Karpas-422 (cell line): ENCODE measurements at regions not wholly inside any gene's neighbourhood (a gene's known extent, or its start where the extent isn't known, plus 50 kb on each side); places are given as distances from the start of the nearest gene placed in this dataset.

Experiments
- DNase-seq: peaks from one replicate; pipeline ENCODE4 v3.0.0-alpha.2; 2015
- H2AFZ ChIP-seq: fragments of 200-600 bp; sonication (generic); 2 replicates; pipeline ENCODE4 v1.6.1; 2014; ENCODE audit warnings: antibody characterized with exemption, low read length, mixed read lengths
- H3K27ac ChIP-seq: fragments of 200-600 bp; sonication (generic); 2 replicates; pipeline ENCODE4 v1.5.1; 2014; ENCODE audit warnings: mild to moderate bottlenecking, low read length, moderate library complexity
- H3K27me3 ChIP-seq: fragments of 200-600 bp; sonication (generic); 2 replicates; pipeline ENCODE4 v1.6.1; 2014; ENCODE audit warnings: low read length, mixed read lengths
- H3K36me3 ChIP-seq: fragments of 200-600 bp; sonication (generic); 2 replicates; pipeline ENCODE4 v1.6.1; 2014; ENCODE audit warnings: low read length, mixed read lengths; ENCODE audit not compliant: insufficient read depth
- H3K4me1 ChIP-seq: fragments of 200-600 bp; sonication (generic); 2 replicates; pipeline ENCODE4 v1.6.1; 2014; ENCODE audit warnings: mild to moderate bottlenecking, low read length, mixed read lengths
- H3K4me2 ChIP-seq: fragments of 200-600 bp; sonication (generic); 2 replicates; pipeline ENCODE4 v1.6.1; 2014; ENCODE audit warnings: low read length, low read depth, mild to moderate bottlenecking; ENCODE audit not compliant: poor library complexity, severe bottlenecking
- H3K4me3 ChIP-seq: fragments of 200-600 bp; sonication (generic); 2 replicates; pipeline ENCODE4 v1.5.1; 2014; ENCODE audit warnings: mild to moderate bottlenecking, antibody characterized with exemption, low read length, mixed read lengths
- H3K79me2 ChIP-seq: fragments of 200-600 bp; sonication (generic); 2 replicates; pipeline ENCODE4 v1.6.1; 2014; ENCODE audit warnings: mild to moderate bottlenecking, low read length, mixed read lengths
- H3K9ac ChIP-seq: fragments of 200-600 bp; sonication (generic); 2 replicates; pipeline ENCODE4 v1.6.0; 2014; ENCODE audit warnings: low read length
- H3K9me2 ChIP-seq: fragments of 200-600 bp; sonication (generic), shearing (Covaris generic); replicated peaks from 2 replicates; pipeline ENCODE4 v1.6.0; 2014; ENCODE audit warnings: mild to moderate bottlenecking, low read length, moderate library complexity; ENCODE audit not compliant: insufficient read depth
- H3K9me3 ChIP-seq: fragments of 300-700, 200-600 bp; sonication (generic); 2 replicates; pipeline ENCODE4 v1.6.1; 2014; ENCODE audit warnings: low read length, mixed read lengths
- H4K20me1 ChIP-seq: fragments of 200-600 bp; sonication (generic); 2 replicates; pipeline ENCODE4 v1.6.1; 2014; ENCODE audit warnings: mild to moderate bottlenecking, antibody characterized with exemption, low read length, low read depth; ENCODE audit not compliant: insufficient read depth

- no peaks in the 10 kb centered on the region for H3K36me3 ChIP-seq
- H3K9me3 ChIP-seq = no peaks in the 10 kb centered on the region
- H3K4me2 ChIP-seq = no peak overlapping the region
- H3K9ac ChIP-seq = no peak overlapping the region
- H3K4me3 ChIP-seq = no peak overlapping the region
- no peak for DNase-seq
- peaks cover 4% of the 10 kb centered on the region for H3K4me1 ChIP-seq
- H3K79me2 ChIP-seq = no peaks in the 10 kb centered on the region
- H3K27me3 ChIP-seq = no peaks in the 10 kb centered on the region
- H3K9me2 ChIP-seq = no peaks in the 10 kb centered on the region
- no peaks in the 10 kb centered on the region for H4K20me1 ChIP-seq
- H3K27ac ChIP-seq = no peak overlapping the region
- no peak overlapping the region for H2AFZ ChIP-seq
Measured at GRCh38 chr6:15852289-15852688, 189.5 kb upstream of the DTNBP1 start.

- no peaks in the 10 kb centered on the region for H3K9me2 ChIP-seq
- H2AFZ ChIP-seq = no peak overlapping the region
- H3K36me3 ChIP-seq = no peaks in the 10 kb centered on the region
- no peak for DNase-seq
- no peaks in the 10 kb centered on the region for H3K9me3 ChIP-seq
- no peaks in the 10 kb centered on the region for H4K20me1 ChIP-seq
- no peak overlapping the region for H3K27ac ChIP-seq
- H3K9ac ChIP-seq = no peak overlapping the region
- no peaks in the 10 kb centered on the region for H3K27me3 ChIP-seq
- no peaks in the 10 kb centered on the region for H3K79me2 ChIP-seq
- peaks cover 4% of the 10 kb centered on the region for H3K4me1 ChIP-seq
- no peak overlapping the region for H3K4me2 ChIP-seq
- H3K4me3 ChIP-seq = no peak overlapping the region
Measured at GRCh38 chr6:15849395-15849794, 186.6 kb upstream of the DTNBP1 start.

GRCh38 chr6:15845492-15845891 is 182.7 kb upstream of the DTNBP1 start:
- H4K20me1 ChIP-seq = no peaks in the 10 kb centered on the region
- H3K27ac ChIP-seq = no peak overlapping the region
- H3K9me3 ChIP-seq = no peaks in the 10 kb centered on the region
- peaks cover 4% of the 10 kb centered on the region for H3K4me1 ChIP-seq
- no peak overlapping the region for H2AFZ ChIP-seq
- H3K79me2 ChIP-seq = no peaks in the 10 kb centered on the region
- no peak overlapping the region for H3K4me2 ChIP-seq
- no peak overlapping the region for H3K4me3 ChIP-seq
- no peaks in the 10 kb centered on the region for H3K9me2 ChIP-seq
- H3K27me3 ChIP-seq = no peaks in the 10 kb centered on the region
- DNase-seq = no peak
- H3K9ac ChIP-seq = no peak overlapping the region
- H3K36me3 ChIP-seq = no peaks in the 10 kb centered on the region

- DNase-seq = no peak
- Histone ChIP-seq H3K9me2 (no peaks in the 10 kb centered on the region), H3K4me1 (no peaks in the 10 kb centered on the region), H3K4me2 (no peak overlapping the region), H3K79me2 (no peaks in the 10 kb centered on the region), H3K27ac (no peak overlapping the region), H2AFZ (no peak overlapping the region), H3K9me3 (no peaks in the 10 kb centered on the region), H3K27me3 (no peaks in the 10 kb centered on the region), H3K36me3 (no peaks in the 10 kb centered on the region), H3K9ac (no peak overlapping the region), H3K4me3 (no peak overlapping the region), H4K20me1 (no peaks in the 10 kb centered on the region)
Measured at GRCh38 chr6:15843764-15844163, 180.9 kb upstream of the DTNBP1 start.

GRCh38 chr6:15843226-15843625 is 180.4 kb upstream of the DTNBP1 start:
- H3K4me3 ChIP-seq = no peak overlapping the region
- H2AFZ ChIP-seq = no peak overlapping the region
- H3K4me2 ChIP-seq = no peak overlapping the region
- H3K9me3 ChIP-seq = no peaks in the 10 kb centered on the region
- H3K9me2 ChIP-seq = no peaks in the 10 kb centered on the region
- H3K36me3 ChIP-seq = no peaks in the 10 kb centered on the region
- H4K20me1 ChIP-seq = no peaks in the 10 kb centered on the region
- H3K9ac ChIP-seq = no peak overlapping the region
- no peak overlapping the region for H3K27ac ChIP-seq
- H3K79me2 ChIP-seq = no peaks in the 10 kb centered on the region
- DNase-seq = no peak
- no peaks in the 10 kb centered on the region for H3K4me1 ChIP-seq
- H3K27me3 ChIP-seq = no peaks in the 10 kb centered on the region

GRCh38 chr6:15842727-15843117 is 179.9 kb upstream of the DTNBP1 start:
- no peak for DNase-seq

GRCh38 chr6:15841937-15842726 is 179.3 kb upstream of the DTNBP1 start:
- Histone ChIP-seq H3K9me3 (no peaks in the 10 kb centered on the region), H3K4me2 (no peak overlapping the region), H4K20me1 (no peaks in the 10 kb centered on the region), H2AFZ (no peak overlapping the region), H3K9ac (no peak overlapping the region), H3K4me1 (no peaks in the 10 kb centered on the region), H3K36me3 (no peaks in the 10 kb centered on the region), H3K4me3 (no peak overlapping the region), H3K27me3 (no peaks in the 10 kb centered on the region), H3K9me2 (no peaks in the 10 kb centered on the region), H3K79me2 (no peaks in the 10 kb centered on the region), H3K27ac (no peak overlapping the region)
- no peak for DNase-seq

More at GRCh38 chr6:15842727-15843117, 179.9 kb upstream of the DTNBP1 start:
- Histone ChIP-seq H3K9me2 (no peaks in the 10 kb centered on the region), H3K4me2 (no peak overlapping the region), H3K4me1 (no peaks in the 10 kb centered on the region), H3K27ac (no peak overlapping the region), H4K20me1 (no peaks in the 10 kb centered on the region), H3K9ac (no peak overlapping the region), H3K79me2 (no peaks in the 10 kb centered on the region), H2AFZ (no peak overlapping the region), H3K4me3 (no peak overlapping the region), H3K9me3 (no peaks in the 10 kb centered on the region), H3K36me3 (no peaks in the 10 kb centered on the region), H3K27me3 (no peaks in the 10 kb centered on the region)

- no peaks in the 10 kb centered on the region for H3K79me2 ChIP-seq
- H3K4me1 ChIP-seq = no peaks in the 10 kb centered on the region
- H3K9me3 ChIP-seq = no peaks in the 10 kb centered on the region
- no peak overlapping the region for H2AFZ ChIP-seq
- DNase-seq = no peak
- H4K20me1 ChIP-seq = no peaks in the 10 kb centered on the region
- H3K9ac ChIP-seq = no peak overlapping the region
- no peak overlapping the region for H3K27ac ChIP-seq
- H3K36me3 ChIP-seq = no peaks in the 10 kb centered on the region
- no peak overlapping the region for H3K4me2 ChIP-seq
- no peaks in the 10 kb centered on the region for H3K9me2 ChIP-seq
- H3K27me3 ChIP-seq = no peaks in the 10 kb centered on the region
- no peak overlapping the region for H3K4me3 ChIP-seq
Measured at GRCh38 chr6:15839969-15840541, 177.2 kb upstream of the DTNBP1 start.
